ENCODE measurements at regions not wholly inside any gene's neighbourhood (a gene's known extent, or its start where the extent isn't known, plus 50 kb on each side); places are given as distances from the start of the nearest gene placed in this dataset.

DNA sequence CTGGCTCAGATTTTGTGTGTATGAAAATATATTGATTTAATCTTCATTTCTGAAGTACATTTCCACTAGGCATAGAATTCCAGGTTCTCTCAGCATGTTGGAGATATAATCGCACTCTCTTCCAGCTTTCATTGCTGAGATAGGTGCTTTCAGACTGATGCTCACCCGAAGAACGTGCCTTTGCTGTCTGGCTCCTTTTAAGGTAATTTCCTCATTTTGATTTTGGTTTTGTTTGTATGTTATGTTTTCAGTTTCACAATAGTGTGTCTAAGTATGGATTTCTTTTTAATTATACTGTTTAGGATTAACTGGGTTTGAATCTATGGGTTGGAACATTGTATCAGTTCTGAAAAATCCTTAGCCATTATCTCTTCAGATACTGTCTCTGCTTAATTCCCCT is 132.0 kb upstream of the NFIB start:
- TF ChIP-seq, protein P1, sequence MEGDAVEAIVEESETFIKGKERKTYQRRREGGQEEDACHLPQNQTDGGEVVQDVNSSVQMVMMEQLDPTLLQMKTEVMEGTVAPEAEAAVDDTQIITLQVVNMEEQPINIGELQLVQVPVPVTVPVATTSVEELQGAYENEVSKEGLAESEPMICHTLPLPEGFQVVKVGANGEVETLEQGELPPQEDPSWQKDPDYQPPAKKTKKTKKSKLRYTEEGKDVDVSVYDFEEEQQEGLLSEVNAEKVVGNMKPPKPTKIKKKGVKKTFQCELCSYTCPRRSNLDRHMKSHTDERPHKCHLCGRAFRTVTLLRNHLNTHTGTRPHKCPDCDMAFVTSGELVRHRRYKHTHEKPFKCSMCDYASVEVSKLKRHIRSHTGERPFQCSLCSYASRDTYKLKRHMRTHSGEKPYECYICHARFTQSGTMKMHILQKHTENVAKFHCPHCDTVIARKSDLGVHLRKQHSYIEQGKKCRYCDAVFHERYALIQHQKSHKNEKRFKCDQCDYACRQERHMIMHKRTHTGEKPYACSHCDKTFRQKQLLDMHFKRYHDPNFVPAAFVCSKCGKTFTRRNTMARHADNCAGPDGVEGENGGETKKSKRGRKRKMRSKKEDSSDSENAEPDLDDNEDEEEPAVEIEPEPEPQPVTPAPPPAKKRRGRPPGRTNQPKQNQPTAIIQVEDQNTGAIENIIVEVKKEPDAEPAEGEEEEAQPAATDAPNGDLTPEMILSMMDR (tag by site-specific recombination; IDR thresholded peaks at IDR 0.05): no peak
- TF ChIP-seq SP7 (tag by site-specific recombination; IDR thresholded peaks at IDR 0.05) (no peak), ZSCAN16 (tag by site-specific recombination; IDR thresholded peaks at IDR 0.05) (no peak)
